ENCODE measurements at regions not wholly inside any gene's neighbourhood (a gene's known extent, or its start where the extent isn't known, plus 50 kb on each side); places are given as distances from the start of the nearest gene placed in this dataset.

GRCh38 chr1:198923993-198924392 lies 285.2 kb downstream of the PTPRC start:
- Histone ChIP-seq H3K36me3 (ENCODE audit: control insufficient read depth in 2 of 2, insufficient read depth in 1 of 2, low read length in 2 of 2) (peaks cover 0 to 3% of the 10 kb centered on the region in 2 experiments; a peak in 1 of 3 replicates), H3K9me3 (ENCODE audit: control insufficient read depth, insufficient read depth, low read depth, low read length) (no peaks in the 10 kb centered on the region), H3K4me3 (ENCODE audit: low read depth, low read length) (no peak overlapping the region), H3K4me1 (ENCODE audit: control insufficient read depth, insufficient read depth, low read length) (no peaks in the 10 kb centered on the region; the same call in 1 of the 2 replicates), H3K27ac (ENCODE audit: extremely low read depth, low read depth, low read length) (no peak overlapping the region)
- TF ChIP-seq ZNF18 (tag by site-specific recombination; IDR thresholded peaks at IDR 0.05): no peak
- TF ChIP-seq, protein P1, sequence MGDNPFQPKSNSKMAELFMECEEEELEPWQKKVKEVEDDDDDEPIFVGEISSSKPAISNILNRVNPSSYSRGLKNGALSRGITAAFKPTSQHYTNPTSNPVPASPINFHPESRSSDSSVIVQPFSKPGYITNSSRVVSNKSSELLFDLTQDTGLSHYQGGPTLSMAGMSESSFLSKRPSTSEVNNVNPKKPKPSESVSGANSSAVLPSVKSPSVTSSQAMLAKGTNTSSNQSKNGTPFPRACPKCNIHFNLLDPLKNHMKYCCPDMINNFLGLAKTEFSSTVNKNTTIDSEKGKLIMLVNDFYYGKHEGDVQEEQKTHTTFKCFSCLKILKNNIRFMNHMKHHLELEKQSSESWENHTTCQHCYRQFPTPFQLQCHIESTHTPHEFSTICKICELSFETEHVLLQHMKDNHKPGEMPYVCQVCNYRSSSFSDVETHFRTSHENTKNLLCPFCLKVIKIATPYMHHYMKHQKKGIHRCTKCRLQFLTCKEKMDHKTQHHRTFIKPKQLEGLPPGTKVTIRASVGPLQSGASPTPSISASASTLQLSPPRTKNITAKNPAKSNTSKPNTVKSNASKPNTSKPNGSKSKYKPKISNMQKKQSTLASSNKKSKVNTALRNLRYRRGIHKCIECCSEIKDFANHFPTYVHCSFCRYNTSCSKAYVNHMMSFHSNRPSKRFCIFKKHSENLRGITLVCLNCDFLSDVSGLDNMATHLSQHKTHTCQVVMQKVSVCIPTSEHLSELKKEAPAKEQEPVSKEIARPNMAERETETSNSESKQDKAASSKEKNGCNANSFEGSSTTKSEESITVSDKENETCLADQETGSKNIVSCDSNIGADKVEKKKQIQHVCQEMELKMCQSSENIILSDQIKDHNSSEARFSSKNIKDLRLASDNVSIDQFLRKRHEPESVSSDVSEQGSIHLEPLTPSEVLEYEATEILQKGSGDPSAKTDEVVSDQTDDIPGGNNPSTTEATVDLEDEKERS (tag by site-specific recombination; IDR thresholded peaks at IDR 0.05): no peak
- no peak for TF ChIP-seq SCRT1 (tag by site-specific recombination; IDR thresholded peaks at IDR 0.05; ENCODE audit: borderline replicate concordance)
- TF ChIP-seq ZNF621 (tag by site-specific recombination; IDR thresholded peaks at IDR 0.05): no peak
- TF ChIP-seq ZNF623 (tag by site-specific recombination; IDR thresholded peaks at IDR 0.05): no peak
- TF ChIP-seq, protein P2, sequence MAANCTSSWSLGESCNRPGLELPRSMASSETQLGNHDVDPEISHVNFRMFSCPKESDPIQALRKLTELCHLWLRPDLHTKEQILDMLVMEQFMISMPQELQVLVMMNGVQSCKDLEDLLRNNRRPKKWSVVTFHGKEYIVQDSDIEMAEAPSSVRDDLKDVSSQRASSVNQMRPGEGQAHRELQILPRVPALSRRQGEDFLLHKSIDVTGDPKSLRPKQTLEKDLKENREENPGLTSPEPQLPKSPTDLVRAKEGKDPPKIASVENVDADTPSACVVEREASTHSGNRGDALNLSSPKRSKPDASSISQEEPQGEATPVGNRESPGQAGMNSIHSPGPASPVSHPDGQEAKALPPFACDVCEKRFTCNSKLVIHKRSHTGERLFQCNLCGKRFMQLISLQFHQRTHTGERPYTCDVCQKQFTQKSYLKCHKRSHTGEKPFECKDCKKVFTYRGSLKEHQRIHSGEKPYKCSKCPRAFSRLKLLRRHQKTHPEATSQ (tag by site-specific recombination; IDR thresholded peaks at IDR 0.05): no peak
- no peak for TF ChIP-seq ZNF544 (tag by site-specific recombination; IDR thresholded peaks at IDR 0.05)
- TF ChIP-seq ZNF664 (tag by site-specific recombination; IDR thresholded peaks at IDR 0.05): no peak
- no peak for TF ChIP-seq MYNN (tag by site-specific recombination; IDR thresholded peaks at IDR 0.05; ENCODE audit: borderline replicate concordance)
- TF ChIP-seq ZNF398 (tag by site-specific recombination; IDR thresholded peaks at IDR 0.05): no peak
- no peak for TF ChIP-seq ZNF16 (tag by site-specific recombination; IDR thresholded peaks at IDR 0.05; ENCODE audit: low read depth)
- no peak for TF ChIP-seq ZNF132 (tag by site-specific recombination; IDR thresholded peaks at IDR 0.05; ENCODE audit: borderline replicate concordance)
- no peak for TF ChIP-seq ZNF654 (tag by site-specific recombination; IDR thresholded peaks at IDR 0.05; ENCODE audit: low read depth)
- TF ChIP-seq PRDM6 (tag by site-specific recombination; IDR thresholded peaks at IDR 0.05): no peak
- no peak for TF ChIP-seq ZNF549 (tag by site-specific recombination; IDR thresholded peaks at IDR 0.05)
- no peak for TF ChIP-seq REST (tag by site-specific recombination; IDR thresholded peaks at IDR 0.05)
- no peak for TF ChIP-seq TRIM28 (IDR thresholded peaks at IDR 0.05; ENCODE audit: borderline replicate concordance, low read length)
- no peak for TF ChIP-seq ZBTB21 (tag by site-specific recombination; IDR thresholded peaks at IDR 0.05)
- TF ChIP-seq ZFP37 (tag by site-specific recombination; IDR thresholded peaks at IDR 0.05): no peak
- CTCF ChIA-PET: no interaction called here
- POLR2A ChIA-PET: no interaction called here

Measured in HEK293 (cell line).